Fibroblast of the aortic adventitia (primary cell): ENCODE measurements at regions not wholly inside any gene's neighbourhood (a gene's known extent, or its start where the extent isn't known, plus 50 kb on each side); places are given as distances from the start of the nearest gene placed in this dataset.

Experiments
- DNase-seq: peaks from one replicate; pipeline ENCODE4 v3.0.0-alpha.2; 2010; ENCODE audit warnings: low read depth
- H3K4me3 ChIP-seq: 2 replicates; pipeline ENCODE4 v1.5.1; 2011; ENCODE audit warnings: low read depth, mild to moderate bottlenecking, control low read depth, low read length, moderate library complexity
- TF ChIP-seq, protein P1 (sequence below): IDR thresholded peaks from 2 replicates; pipeline ENCODE4 v1.5.1; 2011; ENCODE audit warnings: mild to moderate bottlenecking, low read length, control low read depth, inconsistent platforms; ENCODE audit not compliant: insufficient read depth

DNA sequence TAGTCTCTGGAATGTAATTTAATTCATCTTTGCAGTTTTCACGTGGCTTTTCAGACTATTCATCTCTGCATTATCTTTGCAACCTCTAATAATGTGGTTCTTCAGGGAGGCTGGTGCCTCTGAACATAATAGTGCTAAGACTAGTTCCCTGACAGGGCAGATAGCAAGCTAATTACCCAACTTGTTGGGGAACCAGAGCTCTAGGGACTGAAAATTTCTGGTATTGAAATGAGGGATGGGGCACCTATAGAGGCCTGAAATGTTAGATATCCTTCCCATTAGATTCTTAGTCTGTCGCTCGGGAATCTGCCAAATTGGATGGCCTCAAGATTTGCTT lies 693.6 kb upstream of the MAP3K7 start:
- H3K4me3 ChIP-seq, result no peak overlapping the region
- TF ChIP-seq, protein P1, sequence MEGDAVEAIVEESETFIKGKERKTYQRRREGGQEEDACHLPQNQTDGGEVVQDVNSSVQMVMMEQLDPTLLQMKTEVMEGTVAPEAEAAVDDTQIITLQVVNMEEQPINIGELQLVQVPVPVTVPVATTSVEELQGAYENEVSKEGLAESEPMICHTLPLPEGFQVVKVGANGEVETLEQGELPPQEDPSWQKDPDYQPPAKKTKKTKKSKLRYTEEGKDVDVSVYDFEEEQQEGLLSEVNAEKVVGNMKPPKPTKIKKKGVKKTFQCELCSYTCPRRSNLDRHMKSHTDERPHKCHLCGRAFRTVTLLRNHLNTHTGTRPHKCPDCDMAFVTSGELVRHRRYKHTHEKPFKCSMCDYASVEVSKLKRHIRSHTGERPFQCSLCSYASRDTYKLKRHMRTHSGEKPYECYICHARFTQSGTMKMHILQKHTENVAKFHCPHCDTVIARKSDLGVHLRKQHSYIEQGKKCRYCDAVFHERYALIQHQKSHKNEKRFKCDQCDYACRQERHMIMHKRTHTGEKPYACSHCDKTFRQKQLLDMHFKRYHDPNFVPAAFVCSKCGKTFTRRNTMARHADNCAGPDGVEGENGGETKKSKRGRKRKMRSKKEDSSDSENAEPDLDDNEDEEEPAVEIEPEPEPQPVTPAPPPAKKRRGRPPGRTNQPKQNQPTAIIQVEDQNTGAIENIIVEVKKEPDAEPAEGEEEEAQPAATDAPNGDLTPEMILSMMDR, result no peak
- no peak for DNase-seq

DNA sequence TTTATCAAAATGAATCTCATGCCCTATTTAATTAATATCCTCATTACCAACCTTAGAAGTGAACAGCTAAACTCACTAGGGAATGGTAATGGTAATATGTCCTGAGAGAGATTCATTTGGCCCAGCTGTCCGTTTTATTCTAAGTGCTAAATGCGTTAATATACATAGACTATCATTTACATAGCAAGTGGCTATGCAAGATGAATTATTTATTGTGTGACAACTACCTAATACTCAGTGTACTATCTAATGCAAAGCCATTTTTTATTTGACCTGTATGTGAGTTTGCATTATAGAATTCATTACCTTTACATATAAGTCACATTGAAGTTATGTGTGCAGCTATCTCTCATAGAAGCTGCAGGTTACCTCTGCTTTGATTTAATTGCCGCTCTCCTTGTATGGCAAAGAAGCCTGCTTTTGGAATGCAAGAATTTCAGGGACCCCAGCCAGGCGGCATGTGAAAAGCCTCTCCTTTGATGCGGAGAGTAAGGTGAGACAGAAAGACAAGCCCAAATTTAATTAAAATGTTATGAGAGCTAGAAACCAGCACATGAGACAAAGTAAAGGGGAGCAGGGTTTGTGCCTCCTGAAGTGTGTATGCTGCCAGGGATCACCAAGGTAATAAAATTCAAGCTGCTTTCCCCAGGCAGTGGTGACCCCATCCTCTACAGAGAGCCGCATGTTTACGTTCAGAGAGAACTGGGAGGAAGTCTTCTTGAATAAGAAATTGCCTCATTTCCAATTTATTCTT lies 693.0 kb upstream of the MAP3K7 start:
- DNase-seq, result no peak
- TF ChIP-seq, protein P1, result no peak

GRCh38 chr6:91278416-91278815 lies 691.5 kb upstream of the MAP3K7 start:
- TF ChIP-seq, protein P1, result no peak
- DNase-seq, result no peak
- no peak overlapping the region for H3K4me3 ChIP-seq

More for the DNA sequence above, 693.0 kb upstream of the MAP3K7 start:
- no peak overlapping the region for H3K4me3 ChIP-seq

- TF ChIP-seq, protein P1, result no peak
- DNase-seq, result no peak
- no peak overlapping the region for H3K4me3 ChIP-seq
Observed at GRCh38 chr6:91276315-91276714, 689.4 kb upstream of the MAP3K7 start.

DNA sequence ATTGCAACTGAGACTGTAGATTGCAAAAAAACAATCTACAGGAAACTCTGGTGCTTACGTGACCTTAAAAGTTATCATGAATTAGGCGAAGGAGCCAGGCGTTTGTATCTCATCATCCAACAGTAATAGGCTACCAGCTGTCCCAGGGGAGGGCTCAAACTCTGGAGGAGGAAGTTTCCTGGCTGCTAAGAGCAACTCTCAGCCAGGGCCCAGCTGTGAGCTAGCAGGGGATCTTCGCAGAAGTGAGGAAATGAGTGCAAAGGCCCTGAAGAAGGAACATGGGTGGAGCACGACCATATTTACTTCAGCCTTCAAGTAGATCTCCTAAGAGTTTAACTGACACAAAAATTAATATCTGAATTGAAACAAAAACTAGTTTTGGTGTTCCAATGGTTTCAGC lies 686.9 kb upstream of the MAP3K7 start:
- TF ChIP-seq, protein P1, result no peak
- DNase-seq, result no peak

DNA sequence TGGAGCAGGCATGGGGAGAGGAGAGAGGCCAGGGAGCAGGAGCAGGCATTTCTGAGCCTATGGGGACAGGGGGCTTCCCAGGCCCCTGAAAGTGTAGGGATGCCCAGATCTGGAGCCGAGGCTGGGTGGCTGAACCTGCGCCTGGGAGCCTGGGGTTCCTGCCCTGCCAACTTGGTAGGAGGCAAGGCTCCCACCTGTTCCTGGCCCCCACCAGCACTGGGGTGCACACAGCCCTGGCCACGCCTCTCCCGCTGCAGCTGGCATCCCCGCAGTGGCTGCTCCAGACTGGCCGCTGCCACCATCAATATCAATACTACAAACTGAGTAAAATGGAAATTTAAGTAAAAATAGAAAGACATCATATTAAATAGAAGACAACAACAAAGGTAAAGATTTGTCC lies 684.9 kb upstream of the MAP3K7 start:
- no peak overlapping the region for H3K4me3 ChIP-seq
- TF ChIP-seq, protein P1, result no peak
- no peak for DNase-seq

More for the DNA sequence above, 686.9 kb upstream of the MAP3K7 start:
- H3K4me3 ChIP-seq, result no peak overlapping the region

DNA sequence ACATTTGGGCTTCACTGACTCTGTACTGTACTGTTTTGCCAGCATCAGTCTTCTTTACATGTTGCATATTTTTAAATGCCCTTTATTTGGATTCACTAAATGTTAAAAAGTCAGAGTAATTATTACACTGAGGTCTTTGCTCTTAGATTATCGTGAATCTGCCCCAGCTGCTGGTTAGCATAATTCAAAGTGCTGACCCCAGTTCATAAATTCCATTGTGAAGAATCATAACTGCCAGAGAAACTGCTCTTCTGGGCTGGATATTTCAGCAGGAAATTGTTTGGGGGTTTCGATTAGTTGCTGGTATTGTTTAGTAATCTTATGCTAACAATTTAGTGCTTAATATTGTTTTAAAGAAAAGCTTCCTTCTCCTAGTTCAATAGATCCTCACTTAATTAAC lies 682.1 kb upstream of the MAP3K7 start:
- no peak for DNase-seq
- TF ChIP-seq, protein P1, result no peak
- no peak overlapping the region for H3K4me3 ChIP-seq
